Fibroblast of lung (primary cell): ENCODE measurements at regions not wholly inside any gene's neighbourhood (a gene's known extent, or its start where the extent isn't known, plus 50 kb on each side); places are given as distances from the start of the nearest gene placed in this dataset.

Experiments used
- EZH2 ChIP-seq: IDR thresholded peaks from 2 replicates; pipeline ENCODE4 v1.5.1; 2012; ENCODE audit warnings: low read length, control low read depth, mild to moderate bottlenecking; ENCODE audit errors: missing control alignments
- TF ChIP-seq, protein P1 (sequence below), 2 donors: IDR thresholded peaks in 1 of 2; conservative IDR thresholded peaks in 1 of 2; 1 replicate in 1 of 2; 2 replicates in 1 of 2; pipeline ENCODE4 v1.5.1; 2011 to 2012; ENCODE audit warnings: low read length in 2 of 2, control low read depth in 1 of 2, inconsistent platforms in 1 of 2, low read depth in 1 of 2, mild to moderate bottlenecking in 1 of 2

DNA sequence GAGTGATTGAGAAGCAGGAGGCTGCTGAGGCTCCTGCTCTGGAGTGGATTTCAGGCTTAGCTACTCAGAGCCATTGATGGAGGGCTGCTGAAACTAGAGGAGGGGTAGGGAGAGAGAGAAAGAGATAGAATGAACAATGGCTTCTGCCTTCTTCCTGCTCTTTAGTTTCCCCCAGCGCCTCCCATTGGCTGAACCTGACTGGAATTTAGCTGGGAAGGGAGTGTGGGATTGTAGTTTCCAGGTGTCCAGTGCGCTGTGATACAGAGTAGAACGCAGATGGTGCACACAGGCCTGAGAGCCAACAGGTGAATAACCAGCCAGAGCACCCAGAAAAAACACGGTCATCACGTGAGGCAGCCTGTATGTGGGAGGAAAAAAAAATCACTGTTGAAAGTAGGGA, 140.1 kb downstream of the IL20RB start:
- TF ChIP-seq, protein P1, sequence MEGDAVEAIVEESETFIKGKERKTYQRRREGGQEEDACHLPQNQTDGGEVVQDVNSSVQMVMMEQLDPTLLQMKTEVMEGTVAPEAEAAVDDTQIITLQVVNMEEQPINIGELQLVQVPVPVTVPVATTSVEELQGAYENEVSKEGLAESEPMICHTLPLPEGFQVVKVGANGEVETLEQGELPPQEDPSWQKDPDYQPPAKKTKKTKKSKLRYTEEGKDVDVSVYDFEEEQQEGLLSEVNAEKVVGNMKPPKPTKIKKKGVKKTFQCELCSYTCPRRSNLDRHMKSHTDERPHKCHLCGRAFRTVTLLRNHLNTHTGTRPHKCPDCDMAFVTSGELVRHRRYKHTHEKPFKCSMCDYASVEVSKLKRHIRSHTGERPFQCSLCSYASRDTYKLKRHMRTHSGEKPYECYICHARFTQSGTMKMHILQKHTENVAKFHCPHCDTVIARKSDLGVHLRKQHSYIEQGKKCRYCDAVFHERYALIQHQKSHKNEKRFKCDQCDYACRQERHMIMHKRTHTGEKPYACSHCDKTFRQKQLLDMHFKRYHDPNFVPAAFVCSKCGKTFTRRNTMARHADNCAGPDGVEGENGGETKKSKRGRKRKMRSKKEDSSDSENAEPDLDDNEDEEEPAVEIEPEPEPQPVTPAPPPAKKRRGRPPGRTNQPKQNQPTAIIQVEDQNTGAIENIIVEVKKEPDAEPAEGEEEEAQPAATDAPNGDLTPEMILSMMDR (conservative IDR thresholded peaks at IDR 0.05 in 1 of 2, IDR thresholded peaks at IDR 0.05 in 1 of 2; ENCODE audit: low read depth in 1 of 2, low read length in 2 of 2) = no peak
- no peak for TF ChIP-seq EZH2
